MG63 (cell line): ENCODE measurements at regions not wholly inside any gene's neighbourhood (a gene's known extent, or its start where the extent isn't known, plus 50 kb on each side); places are given as distances from the start of the nearest gene placed in this dataset.
A peak's percentile ranks its signal among the peaks of the same experiment; 100 is the strongest.
"Not testable (repeated sequence)": the region's sequence is repeated elsewhere in the genome, so short reads cannot be mapped to it uniquely, and the experiment has no call there.

Source experiments
- DNase-seq: peaks from one replicate; pipeline ENCODE4 v3.0.0-alpha.2; 2020
- H3K27me3 ChIP-seq: fragments of 250-450 bp; sonication (Bioruptor Pico); 2 replicates; pipeline ENCODE4 v1.5.1; 2020; ENCODE audit warnings: mild to moderate bottlenecking, moderate library complexity
- H3K36me3 ChIP-seq: fragments of 250-450 bp; sonication (Bioruptor Pico); 2 replicates; pipeline ENCODE4 v1.5.1; 2020; ENCODE audit warnings: mild to moderate bottlenecking, moderate library complexity
- H3K4me3 ChIP-seq: fragments of 250-450 bp; sonication (Bioruptor Pico); 2 replicates; pipeline ENCODE4 v1.5.1; 2020; ENCODE audit warnings: mild to moderate bottlenecking, moderate library complexity
- H3K9me3 ChIP-seq: fragments of 250-450 bp; sonication (Bioruptor Pico); 2 replicates; pipeline ENCODE4 v1.5.1; 2020; ENCODE audit warnings: mild to moderate bottlenecking, moderate library complexity

GRCh38 chr3:177686671-177687070 is 489.4 kb upstream of the TBL1XR1 start:
- H3K4me3 ChIP-seq: no peak overlapping the region
- DNase-seq: no peak
- no peaks in the 10 kb centered on the region for H3K36me3 ChIP-seq
- H3K27me3 ChIP-seq: no peaks in the 10 kb centered on the region
- no peaks in the 10 kb centered on the region for H3K9me3 ChIP-seq

DNA sequence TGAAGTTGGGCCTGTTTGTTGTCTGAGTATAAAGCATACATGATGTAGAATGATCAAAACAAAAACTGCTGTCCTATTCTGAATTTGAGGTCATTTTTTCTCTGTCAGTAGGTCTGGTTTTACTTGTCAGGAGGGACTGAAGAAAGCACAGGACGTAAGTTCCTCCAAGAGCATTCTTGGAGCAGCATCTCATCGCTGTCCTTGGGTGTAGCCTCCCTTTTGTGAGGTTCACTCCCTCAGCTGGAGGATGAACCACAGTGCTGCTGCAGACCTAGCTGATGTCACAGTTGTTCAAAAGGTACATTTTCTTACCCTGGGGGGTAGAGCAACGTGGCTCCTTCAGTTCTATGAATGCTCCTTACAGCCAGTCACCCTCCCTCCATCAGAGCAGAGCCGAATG is 490.0 kb upstream of the TBL1XR1 start:
- DNase-seq: no peak
- Histone ChIP-seq H3K27me3 (no peaks in the 10 kb centered on the region), H3K4me3 (no peak overlapping the region), H3K36me3 (no peaks in the 10 kb centered on the region), H3K9me3 (no peaks in the 10 kb centered on the region)

- DNase-seq: no peak
Observed at GRCh38 chr3:177688152-177688551, 490.9 kb upstream of the TBL1XR1 start.

DNA sequence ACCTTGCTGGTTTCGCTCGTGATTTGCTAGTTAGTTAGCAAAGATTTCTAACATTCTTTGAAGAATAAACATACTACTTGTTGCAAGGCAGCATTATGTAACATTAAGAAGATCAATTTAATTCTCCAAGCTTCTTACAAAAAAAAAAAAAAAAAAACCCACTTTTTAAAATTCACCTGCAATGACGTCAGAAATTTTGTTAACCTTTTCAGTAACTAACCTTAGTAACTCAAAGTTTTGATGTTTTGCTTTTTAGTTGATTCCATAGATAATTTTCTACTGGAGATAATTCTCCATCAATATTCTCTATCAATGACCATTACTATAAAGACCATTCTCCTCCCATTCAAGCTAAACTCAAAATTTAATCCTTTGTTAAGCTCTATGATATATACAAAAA is 491.8 kb upstream of the TBL1XR1 start:
- H3K4me3 ChIP-seq: no peak overlapping the region
- no peaks in the 10 kb centered on the region for H3K27me3 ChIP-seq
- H3K36me3 ChIP-seq: no peaks in the 10 kb centered on the region
- H3K9me3 ChIP-seq: no peaks in the 10 kb centered on the region
- no peak for DNase-seq

More at GRCh38 chr3:177688152-177688551, 490.9 kb upstream of the TBL1XR1 start:
- no peaks in the 10 kb centered on the region for H3K36me3 ChIP-seq
- H3K9me3 ChIP-seq: no peaks in the 10 kb centered on the region
- H3K27me3 ChIP-seq: no peaks in the 10 kb centered on the region
- no peak overlapping the region for H3K4me3 ChIP-seq

DNA sequence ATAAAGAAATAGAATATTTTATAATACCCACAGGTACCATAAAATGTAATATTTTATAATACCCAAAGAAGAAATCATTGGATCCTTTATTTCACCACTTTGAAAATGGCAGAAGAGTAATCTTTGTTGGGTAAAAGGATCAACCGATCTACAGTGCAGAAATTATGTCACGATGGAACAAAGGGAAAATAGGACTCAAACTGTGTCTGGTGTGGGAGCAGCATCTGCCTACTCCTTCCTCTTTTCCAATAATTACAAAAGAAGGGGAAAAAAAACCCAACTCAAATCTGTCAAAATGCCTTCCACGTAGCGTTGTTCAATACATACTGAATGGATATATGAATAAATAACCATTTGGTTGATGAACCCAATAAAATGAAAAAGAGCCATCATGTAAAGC is 492.6 kb upstream of the TBL1XR1 start:
- no peak for DNase-seq
- Histone ChIP-seq H3K9me3 (no peaks in the 10 kb centered on the region), H3K4me3 (no peak overlapping the region), H3K36me3 (no peaks in the 10 kb centered on the region), H3K27me3 (no peaks in the 10 kb centered on the region)

DNA sequence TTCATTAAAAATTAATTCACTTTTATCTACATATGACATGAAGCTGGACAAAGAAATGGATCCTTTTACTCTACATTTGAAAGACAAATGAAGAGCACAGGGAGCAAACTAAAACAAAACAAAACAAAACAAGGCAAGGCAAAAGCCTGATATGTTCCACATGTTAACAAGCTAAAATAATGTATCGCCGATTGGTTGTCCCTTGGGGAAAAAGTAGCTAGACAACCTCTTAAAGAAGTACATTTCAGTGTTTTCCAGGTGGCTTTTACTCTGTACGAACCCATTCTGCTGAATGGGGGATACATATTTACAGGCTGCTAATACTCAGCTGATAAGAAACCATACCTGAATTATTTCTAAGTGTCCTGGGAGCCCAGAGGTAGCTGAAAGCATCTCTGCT is 493.0 kb upstream of the TBL1XR1 start:
- Histone ChIP-seq H3K36me3 (no peaks in the 10 kb centered on the region), H3K9me3 (no peaks in the 10 kb centered on the region), H3K4me3 (no peak overlapping the region), H3K27me3 (no peaks in the 10 kb centered on the region)
- DNase-seq: no peak

DNA sequence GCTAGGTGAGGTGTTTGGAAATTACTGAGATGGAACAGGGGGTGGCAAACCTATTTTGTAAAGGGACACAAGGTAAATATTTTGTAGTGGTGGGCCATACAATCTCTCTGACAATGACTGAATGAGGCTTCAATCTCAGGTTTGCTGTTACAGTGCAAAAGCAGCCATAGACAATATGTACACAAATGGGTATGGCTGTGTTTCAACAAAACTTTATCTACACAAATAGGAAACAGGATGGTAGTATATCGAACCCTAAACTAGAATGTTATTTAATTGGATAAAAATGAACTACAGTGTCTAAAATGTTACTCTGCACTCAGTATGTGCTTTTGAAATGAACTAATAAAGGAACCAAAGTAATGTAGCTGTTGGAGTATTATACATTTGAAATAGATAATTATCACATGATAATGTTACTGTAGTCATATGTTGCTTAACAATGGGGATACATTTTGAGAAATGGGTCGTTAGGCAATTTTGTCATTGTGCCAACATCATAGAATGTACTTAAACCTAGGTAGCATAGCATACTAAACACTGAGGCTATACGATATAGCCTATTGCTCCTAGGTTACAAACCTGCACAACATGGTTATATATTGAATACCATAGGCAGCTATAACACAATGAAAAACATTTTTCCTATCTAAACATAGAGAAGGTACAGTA is 495.2 kb upstream of the TBL1XR1 start:
- no peak for DNase-seq
- H3K9me3 ChIP-seq: no peaks in the 10 kb centered on the region
- H3K27me3 ChIP-seq: no peaks in the 10 kb centered on the region
- H3K36me3 ChIP-seq: no peaks in the 10 kb centered on the region
- no peak overlapping the region for H3K4me3 ChIP-seq

DNA sequence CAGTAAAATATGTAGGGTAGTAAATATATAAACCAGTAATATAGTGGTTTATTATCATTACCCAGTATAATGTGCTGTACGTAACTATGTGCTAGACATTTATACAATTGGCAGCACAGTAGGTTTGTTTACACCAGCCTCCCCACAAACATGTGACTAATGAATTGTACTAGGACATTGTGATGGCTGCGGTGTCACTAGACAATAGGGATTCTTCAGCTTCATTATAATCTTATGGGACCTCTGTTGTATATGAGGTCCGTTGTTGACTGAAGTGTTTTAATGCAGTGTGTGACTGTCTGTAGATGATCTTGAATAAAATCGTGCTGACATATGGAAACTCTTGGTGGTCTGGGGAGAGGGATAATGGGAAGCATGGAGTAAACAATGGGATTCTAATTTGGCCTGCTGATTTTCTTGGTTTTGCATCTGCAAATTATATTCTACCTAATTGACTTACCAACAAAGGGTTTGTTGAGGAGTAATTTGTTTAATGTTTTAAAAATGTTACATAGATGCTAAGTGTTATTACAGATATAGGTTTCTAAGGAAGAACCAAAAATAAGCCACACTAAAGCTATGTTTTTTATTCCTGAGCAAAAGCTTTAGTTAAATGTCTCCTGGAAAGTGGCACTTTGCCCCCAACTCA is 496.5 kb upstream of the TBL1XR1 start:
- Histone ChIP-seq H3K4me3 (no peak overlapping the region), H3K27me3 (no peaks in the 10 kb centered on the region), H3K9me3 (no peaks in the 10 kb centered on the region), H3K36me3 (no peaks in the 10 kb centered on the region)
- no peak for DNase-seq

DNA sequence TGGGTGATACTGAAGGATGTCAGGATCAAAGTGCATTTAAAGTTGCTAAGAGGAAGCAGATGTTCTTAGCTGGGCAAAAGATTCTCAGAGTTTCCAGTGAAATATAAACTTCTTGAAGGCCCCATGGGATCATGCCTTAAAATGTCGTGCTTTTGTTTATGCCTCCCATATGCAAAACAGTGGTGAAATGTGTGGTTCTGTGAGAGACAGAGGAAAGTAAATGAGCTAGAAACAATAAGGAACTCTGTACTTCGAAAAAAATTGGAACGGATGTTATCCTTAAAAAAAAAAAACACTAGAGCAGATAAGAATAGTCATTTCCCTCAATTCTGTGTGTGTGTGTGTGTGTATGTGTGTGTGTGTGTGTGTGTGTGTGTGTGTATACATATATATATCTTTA is 497.0 kb upstream of the TBL1XR1 start:
- H3K36me3 ChIP-seq: no peaks in the 10 kb centered on the region
- H3K4me3 ChIP-seq: no peak overlapping the region
- no peak for DNase-seq
- no peaks in the 10 kb centered on the region for H3K9me3 ChIP-seq
- no peaks in the 10 kb centered on the region for H3K27me3 ChIP-seq

GRCh38 chr3:177694951-177695350 is 497.7 kb upstream of the TBL1XR1 start:
- Histone ChIP-seq H3K4me3 (no peak overlapping the region), H3K36me3 (no peaks in the 10 kb centered on the region), H3K9me3 (no peaks in the 10 kb centered on the region), H3K27me3 (no peaks in the 10 kb centered on the region)
- no peak for DNase-seq

- no peak for DNase-seq
- no peaks in the 10 kb centered on the region for H3K9me3 ChIP-seq
- H3K27me3 ChIP-seq: no peaks in the 10 kb centered on the region
- no peaks in the 10 kb centered on the region for H3K36me3 ChIP-seq
- no peak overlapping the region for H3K4me3 ChIP-seq
Observed at GRCh38 chr3:177700117-177700516, 502.8 kb upstream of the TBL1XR1 start.

DNA sequence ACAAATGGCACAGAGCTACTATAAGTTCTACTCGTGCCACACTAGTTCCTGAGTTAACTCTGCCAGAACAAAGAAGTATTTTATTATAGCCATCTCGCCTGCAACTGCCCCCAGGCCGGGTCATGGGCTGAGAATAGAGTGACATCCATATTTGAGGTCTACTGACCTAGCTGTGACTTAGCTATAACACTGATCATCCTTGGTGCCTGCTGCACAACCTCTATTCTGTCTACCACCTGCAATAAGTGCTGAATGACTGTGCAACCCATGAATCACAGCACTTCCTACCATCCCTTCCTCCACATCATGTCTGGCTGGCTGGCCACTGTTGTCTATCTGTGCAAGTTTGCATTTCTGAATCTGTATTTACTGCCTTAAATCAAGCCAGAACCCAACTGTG is 506.5 kb upstream of the TBL1XR1 start:
- no peak for DNase-seq
- H3K36me3 ChIP-seq: no peaks in the 10 kb centered on the region
- no peaks in the 10 kb centered on the region for H3K27me3 ChIP-seq
- H3K4me3 ChIP-seq: no peak overlapping the region
- no peaks in the 10 kb centered on the region for H3K9me3 ChIP-seq

DNA sequence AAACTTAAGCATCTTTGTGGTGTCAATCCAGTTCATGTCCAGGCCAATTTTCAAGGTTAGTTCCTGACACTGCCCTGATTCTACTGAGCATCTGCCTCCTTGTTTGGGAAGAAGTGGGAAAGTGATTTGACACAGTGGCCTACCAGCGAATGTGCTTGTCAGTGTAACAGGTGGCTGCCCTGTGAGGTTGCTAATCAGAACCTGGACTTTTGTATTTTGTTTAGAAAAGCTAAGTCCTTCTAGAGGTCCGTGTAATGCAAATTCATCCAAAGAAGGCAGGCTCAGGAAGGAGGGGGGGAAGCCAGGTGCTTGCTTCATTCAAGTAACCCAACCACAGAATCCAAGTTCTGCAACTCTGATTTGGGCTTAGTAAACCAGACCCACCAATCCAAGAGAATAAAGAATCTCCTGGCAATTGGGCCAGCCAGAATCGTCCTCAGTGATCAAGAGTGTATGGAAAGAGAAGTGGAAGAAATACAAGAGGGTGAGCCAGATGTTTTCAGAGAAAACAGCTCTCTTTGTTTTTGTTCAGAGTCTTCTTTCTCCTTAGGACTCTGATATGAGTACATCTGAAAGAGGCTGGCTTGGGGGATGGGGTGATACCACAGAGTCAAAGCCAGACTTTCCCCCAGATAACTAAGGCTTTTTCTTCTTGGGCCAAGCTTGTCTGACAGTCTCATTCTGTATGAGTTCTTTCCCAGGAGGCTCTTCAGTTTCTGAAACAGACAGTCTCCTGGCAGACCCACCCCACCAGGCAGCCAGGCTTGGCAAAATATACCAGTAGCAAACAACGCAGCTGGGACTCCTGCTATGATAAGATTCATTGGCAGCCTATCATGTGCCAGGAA is 508.9 kb upstream of the TBL1XR1 start:
- Histone ChIP-seq H3K27me3 (no peaks in the 10 kb centered on the region), H3K9me3 (no peaks in the 10 kb centered on the region), H3K36me3 (no peaks in the 10 kb centered on the region), H3K4me3 (no peak overlapping the region)
- peak; percentile 51 for DNase-seq

- H3K9me3 ChIP-seq, H3K36me3 ChIP-seq, DNase-seq, H3K4me3 ChIP-seq, H3K27me3 ChIP-seq: not testable (repeated sequence)
Observed at GRCh38 chr3:177709470-177709869, 512.2 kb upstream of the TBL1XR1 start.

GRCh38 chr3:177710506-177710905 is 513.2 kb upstream of the TBL1XR1 start:
- H3K36me3 ChIP-seq: no peaks in the 10 kb centered on the region
- no peak for DNase-seq
- H3K27me3 ChIP-seq: no peaks in the 10 kb centered on the region

GRCh38 chr3:177711637-177712036 is 514.4 kb upstream of the TBL1XR1 start:
- DNase-seq: no peak
- no peak overlapping the region for H3K4me3 ChIP-seq

More at GRCh38 chr3:177710506-177710905, 513.2 kb upstream of the TBL1XR1 start:
- no peak overlapping the region for H3K4me3 ChIP-seq
- H3K9me3 ChIP-seq: no peaks in the 10 kb centered on the region

More at GRCh38 chr3:177711637-177712036, 514.4 kb upstream of the TBL1XR1 start:
- H3K9me3 ChIP-seq: no peaks in the 10 kb centered on the region
- H3K36me3 ChIP-seq: no peaks in the 10 kb centered on the region
- H3K27me3 ChIP-seq: no peaks in the 10 kb centered on the region
